ENCODE measurements at regions not wholly inside any gene's neighbourhood (a gene's known extent, or its start where the extent isn't known, plus 50 kb on each side); places are given as distances from the start of the nearest gene placed in this dataset.
A peak's percentile ranks its signal among the peaks of the same experiment; 100 is the strongest.
"Not testable (repeated sequence)": the region's sequence is repeated elsewhere in the genome, so short reads cannot be mapped to it uniquely, and the experiment has no call there.

GRCh38 chr7:97310-97841 is 95.0 kb upstream of the FAM20C start:
- Mint-ChIP-seq H3K27ac (no peak overlapping the region), H3K9me3 (no peaks in the 10 kb centered on the region), H3K4me3 (no peak overlapping the region), H3K27me3 (peaks cover 17 to 25% of the 10 kb centered on the region in 2 donors), H3K4me1 (ENCODE audit: low read depth in 2 of 2) (no peaks in the 10 kb centered on the region), H3K36me3 (no peaks in the 10 kb centered on the region)
- ATAC-seq: no peak
- no peak for DNase-seq (ENCODE audit: low spot score)

- H3K36me3 Mint-ChIP-seq: no peaks in the 10 kb centered on the region
- ATAC-seq (no peak), DNase-seq (ENCODE audit: low spot score) (no peak)
- H3K4me3 Mint-ChIP-seq: no peak overlapping the region
- no peaks in the 10 kb centered on the region for H3K4me1 Mint-ChIP-seq (ENCODE audit: low read depth in 2 of 2)
- no peak overlapping the region for H3K27ac Mint-ChIP-seq
- peaks cover 20 to 24% of the 10 kb centered on the region in 2 donors for H3K27me3 Mint-ChIP-seq
- H3K9me3 Mint-ChIP-seq: peaks cover 3% of the 10 kb centered on the region
Measured at GRCh38 chr7:101146-102046, 91.0 kb upstream of the FAM20C start.

- Mint-ChIP-seq H3K27ac (no peak overlapping the region), H3K4me1 (ENCODE audit: low read depth in 2 of 2) (no peaks in the 10 kb centered on the region), H3K36me3 (no peaks in the 10 kb centered on the region), H3K9me3 (peaks cover 3% of the 10 kb centered on the region), H3K27me3 (peaks cover 20 to 24% of the 10 kb centered on the region in 2 donors), H3K4me3 (no peak overlapping the region)
- ATAC-seq (no peak), DNase-seq (ENCODE audit: low spot score) (no peak)
Measured at GRCh38 chr7:102047-102711, 90.2 kb upstream of the FAM20C start.

GRCh38 chr7:102721-103120 is 89.7 kb upstream of the FAM20C start:
- Mint-ChIP-seq H3K27me3 (peaks cover 18 to 24% of the 10 kb centered on the region in 2 donors), H3K27ac (no peak overlapping the region), H3K9me3 (peaks cover 3% of the 10 kb centered on the region), H3K4me1 (ENCODE audit: low read depth in 2 of 2) (no peaks in the 10 kb centered on the region), H3K36me3 (no peaks in the 10 kb centered on the region), H3K4me3 (no peak overlapping the region)
- DNase-seq (ENCODE audit: low spot score) (no peak), ATAC-seq (no peak)

- not testable (repeated sequence) for DNase-seq (ENCODE audit: low spot score); H3K4me1 Mint-ChIP-seq (ENCODE audit: low read depth in 2 of 2); H3K27ac Mint-ChIP-seq; ATAC-seq; H3K9me3 Mint-ChIP-seq; H3K36me3 Mint-ChIP-seq; H3K4me3 Mint-ChIP-seq
- peaks cover 21 to 26% of the 10 kb centered on the region in 2 donors for H3K27me3 Mint-ChIP-seq
Measured at GRCh38 chr7:103981-104380, 88.4 kb upstream of the FAM20C start.

- H3K4me3 Mint-ChIP-seq: no peak overlapping the region
- H3K4me1 Mint-ChIP-seq (ENCODE audit: low read depth in 2 of 2): no peaks in the 10 kb centered on the region
- H3K27ac Mint-ChIP-seq: no peak overlapping the region
- peaks cover 3% of the 10 kb centered on the region for H3K9me3 Mint-ChIP-seq
- no peaks in the 10 kb centered on the region for H3K36me3 Mint-ChIP-seq
- no peak for DNase-seq (ENCODE audit: low spot score)
- no peak for ATAC-seq
- H3K27me3 Mint-ChIP-seq: peaks cover 16 to 20% of the 10 kb centered on the region in 2 donors
Measured at GRCh38 chr7:105002-105401, 87.4 kb upstream of the FAM20C start.

GRCh38 chr7:106356-106755 is 86.0 kb upstream of the FAM20C start:
- Mint-ChIP-seq H3K4me3 (no peak overlapping the region), H3K36me3 (no peaks in the 10 kb centered on the region), H3K4me1 (ENCODE audit: low read depth in 2 of 2) (no peaks in the 10 kb centered on the region), H3K27ac (no peak overlapping the region), H3K27me3 (peaks cover 14 to 27% of the 10 kb centered on the region in 2 donors), H3K9me3 (peaks cover 3% of the 10 kb centered on the region)
- ATAC-seq (no peak), DNase-seq (ENCODE audit: low spot score) (no peak)

GRCh38 chr7:107233-107632 is 85.1 kb upstream of the FAM20C start:
- ATAC-seq (no peak), DNase-seq (ENCODE audit: low spot score) (no peak)
- Mint-ChIP-seq H3K4me3 (no peak overlapping the region), H3K36me3 (peaks cover under 1% of the 10 kb centered on the region), H3K27me3 (peaks cover 14 to 36% of the 10 kb centered on the region in 2 donors), H3K4me1 (ENCODE audit: low read depth in 2 of 2) (no peaks in the 10 kb centered on the region), H3K27ac (no peak overlapping the region), H3K9me3 (peaks cover 3% of the 10 kb centered on the region)

GRCh38 chr7:107907-108306 is 84.5 kb upstream of the FAM20C start:
- no peak overlapping the region for H3K4me3 Mint-ChIP-seq
- H3K4me1 Mint-ChIP-seq (ENCODE audit: low read depth in 2 of 2): no peaks in the 10 kb centered on the region
- H3K36me3 Mint-ChIP-seq: peaks cover 8% of the 10 kb centered on the region
- DNase-seq (ENCODE audit: low spot score) (no peak), ATAC-seq (peak in 1 of 2 donors; percentile 24)
- H3K27ac Mint-ChIP-seq: no peak overlapping the region
- peaks cover 3% of the 10 kb centered on the region for H3K9me3 Mint-ChIP-seq
- H3K27me3 Mint-ChIP-seq: peaks cover 15 to 43% of the 10 kb centered on the region in 2 donors

- Mint-ChIP-seq H3K9me3 (peaks cover 5% of the 10 kb centered on the region), H3K27ac (no peak overlapping the region), H3K36me3 (peaks cover 17% of the 10 kb centered on the region), H3K27me3 (peaks cover 26 to 55% of the 10 kb centered on the region in 2 donors), H3K4me3 (no peak overlapping the region), H3K4me1 (ENCODE audit: low read depth in 2 of 2) (no peaks in the 10 kb centered on the region)
- DNase-seq (ENCODE audit: low spot score): no peak
- no peak for ATAC-seq
Measured at GRCh38 chr7:109094-109493, 83.3 kb upstream of the FAM20C start.

GRCh38 chr7:109898-110556 is 82.3 kb upstream of the FAM20C start:
- DNase-seq (ENCODE audit: low spot score): no peak
- no peak overlapping the region for H3K27ac Mint-ChIP-seq
- H3K4me3 Mint-ChIP-seq: no peak overlapping the region
- H3K4me1 Mint-ChIP-seq (ENCODE audit: low read depth in 2 of 2): no peaks in the 10 kb centered on the region
- peaks cover 5% of the 10 kb centered on the region for H3K9me3 Mint-ChIP-seq
- ATAC-seq: peak in 1 of 2 donors; percentile 17
- peaks cover 17% of the 10 kb centered on the region for H3K36me3 Mint-ChIP-seq
- H3K27me3 Mint-ChIP-seq: peaks cover 31 to 64% of the 10 kb centered on the region in 2 donors

GRCh38 chr7:110557-111232 is 81.7 kb upstream of the FAM20C start:
- Mint-ChIP-seq H3K27me3 (peaks cover 27 to 69% of the 10 kb centered on the region in 2 donors), H3K36me3 (peaks cover 17% of the 10 kb centered on the region), H3K27ac (no peak overlapping the region), H3K9me3 (peaks cover 5% of the 10 kb centered on the region), H3K4me1 (ENCODE audit: low read depth in 2 of 2) (no peaks in the 10 kb centered on the region), H3K4me3 (no peak overlapping the region)
- no peak for DNase-seq (ENCODE audit: low spot score)
- ATAC-seq: no peak

- ATAC-seq (no peak), DNase-seq (ENCODE audit: low spot score) (no peak)
- Mint-ChIP-seq H3K4me3 (no peak overlapping the region), H3K27me3 (peaks cover 31 to 65% of the 10 kb centered on the region in 2 donors), H3K27ac (no peak overlapping the region), H3K36me3 (peaks cover 17% of the 10 kb centered on the region), H3K4me1 (ENCODE audit: low read depth in 2 of 2) (no peaks in the 10 kb centered on the region), H3K9me3 (peaks cover 5% of the 10 kb centered on the region)
Measured at GRCh38 chr7:111591-111990, 80.8 kb upstream of the FAM20C start.

Data from natural killer cell treated with Interleukin-12 subunit alpha and Interleukin-12 subunit beta and Interleukin-15 and Interleukin-18, amount 100 ng/mL, for 72 hours (primary cell).